ENCODE measurements at regions not wholly inside any gene's neighbourhood (a gene's known extent, or its start where the extent isn't known, plus 50 kb on each side); places are given as distances from the start of the nearest gene placed in this dataset.

DNA sequence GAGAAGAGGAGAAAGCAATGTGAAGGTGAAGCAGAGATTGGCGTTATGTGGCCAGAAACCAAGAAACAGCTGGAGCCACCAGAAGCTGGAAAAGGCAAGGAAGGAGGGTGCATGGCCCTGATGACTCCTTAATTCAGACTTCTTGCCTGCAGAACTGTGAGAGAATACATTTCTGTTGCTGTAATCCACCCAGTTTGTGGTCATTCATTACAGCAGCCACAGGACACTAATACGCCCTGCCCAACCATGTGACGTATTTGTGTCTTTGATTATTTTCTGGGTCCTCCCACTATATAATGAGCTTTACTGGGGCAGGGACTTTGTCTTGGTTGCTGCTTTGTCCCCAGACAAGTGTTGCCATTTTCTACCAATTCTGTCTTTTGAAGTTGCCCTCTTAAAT, 64.5 kb upstream of the MITF start (continued):
- TF ChIP-seq, protein P1, sequence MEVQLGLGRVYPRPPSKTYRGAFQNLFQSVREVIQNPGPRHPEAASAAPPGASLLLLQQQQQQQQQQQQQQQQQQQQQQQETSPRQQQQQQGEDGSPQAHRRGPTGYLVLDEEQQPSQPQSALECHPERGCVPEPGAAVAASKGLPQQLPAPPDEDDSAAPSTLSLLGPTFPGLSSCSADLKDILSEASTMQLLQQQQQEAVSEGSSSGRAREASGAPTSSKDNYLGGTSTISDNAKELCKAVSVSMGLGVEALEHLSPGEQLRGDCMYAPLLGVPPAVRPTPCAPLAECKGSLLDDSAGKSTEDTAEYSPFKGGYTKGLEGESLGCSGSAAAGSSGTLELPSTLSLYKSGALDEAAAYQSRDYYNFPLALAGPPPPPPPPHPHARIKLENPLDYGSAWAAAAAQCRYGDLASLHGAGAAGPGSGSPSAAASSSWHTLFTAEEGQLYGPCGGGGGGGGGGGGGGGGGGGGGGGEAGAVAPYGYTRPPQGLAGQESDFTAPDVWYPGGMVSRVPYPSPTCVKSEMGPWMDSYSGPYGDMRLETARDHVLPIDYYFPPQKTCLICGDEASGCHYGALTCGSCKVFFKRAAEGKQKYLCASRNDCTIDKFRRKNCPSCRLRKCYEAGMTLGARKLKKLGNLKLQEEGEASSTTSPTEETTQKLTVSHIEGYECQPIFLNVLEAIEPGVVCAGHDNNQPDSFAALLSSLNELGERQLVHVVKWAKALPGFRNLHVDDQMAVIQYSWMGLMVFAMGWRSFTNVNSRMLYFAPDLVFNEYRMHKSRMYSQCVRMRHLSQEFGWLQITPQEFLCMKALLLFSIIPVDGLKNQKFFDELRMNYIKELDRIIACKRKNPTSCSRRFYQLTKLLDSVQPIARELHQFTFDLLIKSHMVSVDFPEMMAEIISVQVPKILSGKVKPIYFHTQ (CRISPR knock-in tag; IDR thresholded peaks at IDR 0.05) = no peak
- TF ChIP-seq, protein P2, sequence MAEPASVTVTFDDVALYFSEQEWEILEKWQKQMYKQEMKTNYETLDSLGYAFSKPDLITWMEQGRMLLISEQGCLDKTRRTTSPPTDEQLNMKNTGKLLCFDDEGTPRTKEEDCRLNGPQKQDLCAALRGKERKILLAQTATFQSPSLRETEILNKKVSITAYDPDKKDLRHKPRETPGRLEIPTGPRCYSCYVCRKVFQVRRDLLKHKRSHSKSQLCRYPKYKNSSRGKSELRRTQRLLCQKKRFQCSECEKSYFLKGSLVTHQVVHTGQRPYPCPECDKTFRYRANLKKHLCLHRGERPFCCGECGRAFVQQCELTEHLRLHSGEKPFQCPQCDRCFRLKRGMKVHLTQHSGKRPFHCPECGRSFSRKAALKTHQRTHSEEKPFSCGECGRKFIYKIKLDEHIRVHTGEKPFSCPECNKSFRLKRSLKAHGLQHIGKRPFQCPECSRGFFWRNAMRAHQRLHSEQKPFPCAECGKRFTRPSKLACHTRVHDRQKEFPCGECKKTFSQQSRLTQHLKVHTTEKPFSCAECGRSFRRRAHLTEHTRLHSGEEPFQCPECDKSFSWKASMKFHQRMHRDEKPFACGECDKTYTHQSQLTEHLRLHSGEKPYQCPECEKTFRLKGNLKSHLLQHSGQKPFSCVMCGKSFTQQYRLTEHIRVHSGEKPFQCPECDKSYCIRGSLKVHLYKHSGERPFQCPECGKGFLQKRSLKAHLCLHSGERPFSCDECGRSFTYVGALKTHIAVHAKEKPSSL (CRISPR knock-in tag; conservative IDR thresholded peaks at IDR 0.05) = no peak
- TF ChIP-seq ZNF263 (CRISPR knock-in tag; IDR thresholded peaks at IDR 0.05; ENCODE audit: low read depth) (no peak), ATF1 (CRISPR knock-in tag; IDR thresholded peaks at IDR 0.05) (no peak), FOXK1 (CRISPR knock-in tag; IDR thresholded peaks at IDR 0.05) (no peak)
- TF ChIP-seq, protein P3, sequence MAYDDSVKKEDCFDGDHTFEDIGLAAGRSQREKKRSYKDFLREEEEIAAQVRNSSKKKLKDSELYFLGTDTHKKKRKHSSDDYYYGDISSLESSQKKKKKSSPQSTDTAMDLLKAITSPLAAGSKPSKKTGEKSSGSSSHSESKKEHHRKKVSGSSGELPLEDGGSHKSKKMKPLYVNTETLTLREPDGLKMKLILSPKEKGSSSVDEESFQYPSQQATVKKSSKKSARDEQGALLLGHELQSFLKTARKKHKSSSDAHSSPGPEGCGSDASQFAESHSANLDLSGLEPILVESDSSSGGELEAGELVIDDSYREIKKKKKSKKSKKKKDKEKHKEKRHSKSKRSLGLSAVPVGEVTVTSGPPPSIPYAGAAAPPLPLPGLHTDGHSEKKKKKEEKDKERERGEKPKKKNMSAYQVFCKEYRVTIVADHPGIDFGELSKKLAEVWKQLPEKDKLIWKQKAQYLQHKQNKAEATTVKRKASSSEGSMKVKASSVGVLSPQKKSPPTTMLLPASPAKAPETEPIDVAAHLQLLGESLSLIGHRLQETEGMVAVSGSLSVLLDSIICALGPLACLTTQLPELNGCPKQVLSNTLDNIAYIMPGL (CRISPR knock-in tag; IDR thresholded peaks at IDR 0.05) = no peak

DNA sequence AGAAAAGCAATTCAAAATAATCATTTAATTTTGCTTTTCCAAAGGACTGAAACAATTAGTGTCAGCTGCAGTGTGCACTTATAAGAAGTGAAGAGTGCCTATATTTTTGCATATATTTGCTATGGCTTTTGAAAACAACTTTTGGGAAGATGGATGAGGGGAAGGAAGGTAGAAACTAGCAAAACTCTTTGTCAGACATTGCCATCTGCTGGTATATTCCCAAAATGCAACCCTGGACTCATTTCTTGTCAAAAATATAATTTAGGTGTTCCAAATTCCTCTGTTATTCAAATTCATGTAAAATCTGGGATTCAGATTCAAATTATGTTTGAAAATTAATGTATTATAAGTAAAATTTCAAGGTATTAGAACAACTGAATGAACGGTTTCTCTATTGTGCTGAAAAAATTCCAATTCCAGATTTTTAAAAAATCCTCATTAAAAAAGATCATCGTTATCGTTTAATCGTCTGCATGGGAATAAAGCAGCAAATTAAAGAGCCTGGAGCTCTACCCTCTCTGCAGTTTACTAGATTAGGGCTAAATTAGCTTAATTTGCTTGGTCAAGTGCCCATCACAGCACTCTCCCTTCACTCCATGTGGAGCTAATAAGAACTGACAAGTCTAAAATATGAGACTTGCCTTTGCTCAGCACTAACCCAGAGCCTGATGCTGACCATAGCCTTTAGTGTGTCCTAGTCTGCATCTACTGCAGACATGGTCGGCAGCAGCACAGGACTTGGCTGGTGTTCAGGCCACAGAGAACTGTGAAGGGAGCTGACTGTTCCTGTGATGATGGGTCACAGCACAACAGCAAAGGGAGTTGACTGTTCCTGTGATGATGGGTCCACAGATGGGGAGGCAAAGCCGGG, 67.9 kb upstream of the MITF start:
- TF ChIP-seq, protein P1 (CRISPR knock-in tag; IDR thresholded peaks at IDR 0.05) = no peak
- TF ChIP-seq, protein P4, sequence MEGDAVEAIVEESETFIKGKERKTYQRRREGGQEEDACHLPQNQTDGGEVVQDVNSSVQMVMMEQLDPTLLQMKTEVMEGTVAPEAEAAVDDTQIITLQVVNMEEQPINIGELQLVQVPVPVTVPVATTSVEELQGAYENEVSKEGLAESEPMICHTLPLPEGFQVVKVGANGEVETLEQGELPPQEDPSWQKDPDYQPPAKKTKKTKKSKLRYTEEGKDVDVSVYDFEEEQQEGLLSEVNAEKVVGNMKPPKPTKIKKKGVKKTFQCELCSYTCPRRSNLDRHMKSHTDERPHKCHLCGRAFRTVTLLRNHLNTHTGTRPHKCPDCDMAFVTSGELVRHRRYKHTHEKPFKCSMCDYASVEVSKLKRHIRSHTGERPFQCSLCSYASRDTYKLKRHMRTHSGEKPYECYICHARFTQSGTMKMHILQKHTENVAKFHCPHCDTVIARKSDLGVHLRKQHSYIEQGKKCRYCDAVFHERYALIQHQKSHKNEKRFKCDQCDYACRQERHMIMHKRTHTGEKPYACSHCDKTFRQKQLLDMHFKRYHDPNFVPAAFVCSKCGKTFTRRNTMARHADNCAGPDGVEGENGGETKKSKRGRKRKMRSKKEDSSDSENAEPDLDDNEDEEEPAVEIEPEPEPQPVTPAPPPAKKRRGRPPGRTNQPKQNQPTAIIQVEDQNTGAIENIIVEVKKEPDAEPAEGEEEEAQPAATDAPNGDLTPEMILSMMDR (IDR thresholded peaks at IDR 0.05) = peak; percentile 54
- Mint-ChIP-seq H3K9me3 (no peaks in the 10 kb centered on the region), H3K4me1 (no peaks in the 10 kb centered on the region), H3K4me3 (no peak overlapping the region), H3K27me3 (ENCODE audit: low read depth) (peaks cover 7% of the 10 kb centered on the region), H3K36me3 (no peaks in the 10 kb centered on the region), H3K27ac (no peak overlapping the region)
- CTCF ChIA-PET = interaction anchor here (0.7 to 1.3 kb wide), 4 partner anchors 220 to 362 kb away, joined by 3 to 7 read pairs (median 4); no protein-coding TSS in a partner anchor
- POLR2A ChIA-PET = no interaction called here
- DNase-seq (ENCODE audit: low spot score) = no peak
- no peak for ATAC-seq

DNA sequence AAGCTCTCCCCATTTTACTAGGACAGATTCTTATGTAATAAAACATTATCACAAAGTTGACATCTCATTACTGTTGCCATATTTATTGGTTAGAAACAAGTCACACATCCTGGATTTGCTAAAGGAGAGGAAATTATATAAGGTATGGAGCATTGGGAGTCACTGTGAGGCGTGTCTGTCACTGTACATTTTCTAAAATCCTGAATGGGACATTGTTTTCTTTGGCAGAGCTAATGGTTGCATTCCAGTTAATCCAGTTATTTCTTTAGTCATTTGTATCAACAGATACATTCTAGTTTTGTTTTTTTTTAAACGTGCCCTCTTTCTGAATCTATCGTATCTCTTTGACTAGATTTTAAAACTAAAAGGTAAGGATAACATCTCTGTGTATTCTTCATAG, 70.2 kb upstream of the MITF start:
- ATAC-seq (no peak), DNase-seq (ENCODE audit: low spot score) (no peak)
- Mint-ChIP-seq H3K4me1 (no peaks in the 10 kb centered on the region), H3K9me3 (no peaks in the 10 kb centered on the region), H3K4me3 (no peak overlapping the region), H3K27me3 (ENCODE audit: low read depth) (no peaks in the 10 kb centered on the region), H3K36me3 (no peaks in the 10 kb centered on the region), H3K27ac (no peak overlapping the region)
- CTCF ChIA-PET = no interaction called here
- POLR2A ChIA-PET = no interaction called here
- TF ChIP-seq ZNF396 (CRISPR knock-in tag; IDR thresholded peaks at IDR 0.05; ENCODE audit: borderline replicate concordance) (no peak), TP53 (CRISPR knock-in tag; IDR thresholded peaks at IDR 0.05) (no peak), MYBL2 (CRISPR knock-in tag; IDR thresholded peaks at IDR 0.05) (no peak), HMGA2 (CRISPR knock-in tag; IDR thresholded peaks at IDR 0.05) (no peak), ZNF219 (CRISPR knock-in tag; IDR thresholded peaks at IDR 0.05; ENCODE audit: borderline replicate concordance) (no peak), FOXK1 (CRISPR knock-in tag; IDR thresholded peaks at IDR 0.05) (no peak), SMAD4 (CRISPR knock-in tag; IDR thresholded peaks at IDR 0.05) (no peak), JUN (CRISPR knock-in tag; IDR thresholded peaks at IDR 0.05) (no peak), ZNF416 (CRISPR knock-in tag; IDR thresholded peaks at IDR 0.05) (no peak), NFE2L1 (CRISPR knock-in tag; IDR thresholded peaks at IDR 0.05) (no peak)
- TF ChIP-seq, protein P5, sequence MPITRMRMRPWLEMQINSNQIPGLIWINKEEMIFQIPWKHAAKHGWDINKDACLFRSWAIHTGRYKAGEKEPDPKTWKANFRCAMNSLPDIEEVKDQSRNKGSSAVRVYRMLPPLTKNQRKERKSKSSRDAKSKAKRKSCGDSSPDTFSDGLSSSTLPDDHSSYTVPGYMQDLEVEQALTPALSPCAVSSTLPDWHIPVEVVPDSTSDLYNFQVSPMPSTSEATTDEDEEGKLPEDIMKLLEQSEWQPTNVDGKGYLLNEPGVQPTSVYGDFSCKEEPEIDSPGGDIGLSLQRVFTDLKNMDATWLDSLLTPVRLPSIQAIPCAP (CRISPR knock-in tag; IDR thresholded peaks at IDR 0.05) = no peak
- TF ChIP-seq, protein P6, sequence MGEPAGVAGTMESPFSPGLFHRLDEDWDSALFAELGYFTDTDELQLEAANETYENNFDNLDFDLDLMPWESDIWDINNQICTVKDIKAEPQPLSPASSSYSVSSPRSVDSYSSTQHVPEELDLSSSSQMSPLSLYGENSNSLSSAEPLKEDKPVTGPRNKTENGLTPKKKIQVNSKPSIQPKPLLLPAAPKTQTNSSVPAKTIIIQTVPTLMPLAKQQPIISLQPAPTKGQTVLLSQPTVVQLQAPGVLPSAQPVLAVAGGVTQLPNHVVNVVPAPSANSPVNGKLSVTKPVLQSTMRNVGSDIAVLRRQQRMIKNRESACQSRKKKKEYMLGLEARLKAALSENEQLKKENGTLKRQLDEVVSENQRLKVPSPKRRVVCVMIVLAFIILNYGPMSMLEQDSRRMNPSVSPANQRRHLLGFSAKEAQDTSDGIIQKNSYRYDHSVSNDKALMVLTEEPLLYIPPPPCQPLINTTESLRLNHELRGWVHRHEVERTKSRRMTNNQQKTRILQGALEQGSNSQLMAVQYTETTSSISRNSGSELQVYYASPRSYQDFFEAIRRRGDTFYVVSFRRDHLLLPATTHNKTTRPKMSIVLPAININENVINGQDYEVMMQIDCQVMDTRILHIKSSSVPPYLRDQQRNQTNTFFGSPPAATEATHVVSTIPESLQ (CRISPR knock-in tag; IDR thresholded peaks at IDR 0.05) = no peak

Measured in WTC11 (cell line).